GM21423 (cell line): ENCODE measurements at regions not wholly inside any gene's neighbourhood (a gene's known extent, or its start where the extent isn't known, plus 50 kb on each side); places are given as distances from the start of the nearest gene placed in this dataset.
"Not testable (repeated sequence)": the region's sequence is repeated elsewhere in the genome, so short reads cannot be mapped to it uniquely, and the experiment has no call there.

Experiments
- ATAC-seq: cut with Tn5 transposase; IDR thresholded peaks from one replicate; pipeline ENCODE4 v1.9.1; 2021; ENCODE audit warnings: mild to moderate bottlenecking, moderate library complexity; ENCODE audit not compliant: unreplicated experiment

- no peak for ATAC-seq
Observed at GRCh38 chr11:36790526-36790925, 192.5 kb upstream of the RAG2 start.

GRCh38 chr11:36783808-36784207 lies 185.8 kb upstream of the RAG2 start:
- ATAC-seq, result no peak

- no peak for ATAC-seq
Observed at GRCh38 chr11:36779791-36780190, 181.8 kb upstream of the RAG2 start.

- ATAC-seq, result no peak
Observed at GRCh38 chr11:36777311-36777710, 179.3 kb upstream of the RAG2 start.

GRCh38 chr11:36775756-36776155 lies 177.7 kb upstream of the RAG2 start:
- no peak for ATAC-seq

- no peak for ATAC-seq
Observed at GRCh38 chr11:36775130-36775529, 177.1 kb upstream of the RAG2 start.

- ATAC-seq, result no peak
Observed at GRCh38 chr11:36774603-36775002, 176.6 kb upstream of the RAG2 start.

- peak; percentile 67 for ATAC-seq
Observed at GRCh38 chr11:36763187-36763586, 165.2 kb upstream of the RAG2 start.

- no peak for ATAC-seq
Observed at GRCh38 chr11:36757075-36757474, 159.0 kb upstream of the RAG2 start.

GRCh38 chr11:36753960-36754359 lies 155.9 kb upstream of the RAG2 start:
- no peak for ATAC-seq

- no peak for ATAC-seq
Observed at GRCh38 chr11:36751996-36752395, 154.0 kb upstream of the RAG2 start.

- no peak for ATAC-seq
Observed at GRCh38 chr11:36751335-36751781, 153.3 kb upstream of the RAG2 start.

GRCh38 chr11:36750349-36750748 lies 152.3 kb upstream of the RAG2 start:
- no peak for ATAC-seq

GRCh38 chr11:36748836-36749235 lies 150.8 kb upstream of the RAG2 start:
- no peak for ATAC-seq

- ATAC-seq, result peak; percentile 94
Observed at GRCh38 chr11:36746886-36747710, 149.1 kb upstream of the RAG2 start.

GRCh38 chr11:36744375-36745168 lies 146.5 kb upstream of the RAG2 start:
- peak; percentile 24 for ATAC-seq

GRCh38 chr11:36743039-36743438 lies 145.0 kb upstream of the RAG2 start:
- ATAC-seq, result peak; percentile 52

GRCh38 chr11:36741515-36741914 lies 143.5 kb upstream of the RAG2 start:
- no peak for ATAC-seq

- ATAC-seq, result no peak
Observed at GRCh38 chr11:36738292-36738861, 140.3 kb upstream of the RAG2 start.

GRCh38 chr11:36736103-36736502 lies 138.1 kb upstream of the RAG2 start:
- no peak for ATAC-seq

GRCh38 chr11:36733721-36734120 lies 135.7 kb upstream of the RAG2 start:
- not testable (repeated sequence) for ATAC-seq

- ATAC-seq, result no peak
Observed at GRCh38 chr11:36730761-36731160, 132.7 kb upstream of the RAG2 start.
